Thyroid gland (tissue), 4 donors: ENCODE measurements at regions not wholly inside any gene's neighbourhood (a gene's known extent, or its start where the extent isn't known, plus 50 kb on each side); places are given as distances from the start of the nearest gene placed in this dataset.

Experiments
- DNase-seq, 2 donors: peaks; one replicate each; pipeline ENCODE4 v3.0.0-alpha.2; 2019
- H3K27ac ChIP-seq, 3 donors: fragments of 200-600 bp; sonication (generic); 1 replicate in 2 of 3; 2 replicates in 1 of 3; pipeline ENCODE4 v1.5.1; 2016 to 2019; ENCODE audit warnings: mild to moderate bottlenecking in 1 of 3, moderate library complexity in 1 of 3
- H3K27me3 ChIP-seq: fragments of 200-600 bp; sonication (generic); one replicate; pipeline ENCODE4 v1.5.1; 2019
- H3K36me3 ChIP-seq, 2 donors: fragments of 200-600 bp; sonication (generic); one replicate each; pipeline ENCODE4 v1.5.1; 2016 to 2019
- H3K4me1 ChIP-seq, 2 donors: fragments of 200-600 bp; sonication (generic); one replicate each; pipeline ENCODE4 v1.5.1; 2017 to 2019
- H3K4me3 ChIP-seq, 3 donors: fragments of 200-600 bp; sonication (generic); replicated peaks in 1 of 3; 1 replicate in 2 of 3; 2 replicates in 1 of 3; pipeline ENCODE4 v1.5.1; 2016; ENCODE audit warnings: mild to moderate bottlenecking in 1 of 3
- H3K9me3 ChIP-seq: fragments of 200-600 bp; sonication (generic); one replicate; pipeline ENCODE4 v1.5.1; 2017
- POLR2A ChIP-seq, 2 donors: fragments of 450-650 bp; IDR thresholded peaks; one replicate each; pipeline ENCODE4 v1.6.1; 2017; ENCODE audit warnings: antibody characterized with exemption in 2 of 2, mild to moderate bottlenecking in 2 of 2, moderate library complexity in 1 of 2
- WGBS, 2 donors: methylation state at CpG; one replicate each; pipeline ENCODE4 v1.1.5; 2017; 5-methylcytosine and 5-hydroxymethylcytosine counted together
- intact Hi-C: fragments of 100-400 bp; cut with DNase I; formaldehyde crosslinking; loops from one replicate; pipeline ENCODE4 v1.15.1; 2023
- TF ChIP-seq, protein P1 (sequence below), 6 experiments: fragments of 200-600 bp in 3 of 6; fragments of 450-650 bp in 3 of 6; sonication (generic) in 3 of 6; IDR thresholded peaks; one replicate each; pipeline ENCODE4 v1.5.1; 2016 to 2019; ENCODE audit warnings: antibody characterized with exemption in 6 of 6, mild to moderate bottlenecking in 2 of 6, inconsistent platforms in 1 of 6, moderate library complexity in 1 of 6

GRCh38 chr2:106306387-106306786 is 112.3 kb upstream of the UXS1 start:
- no peak overlapping the region for H3K27ac ChIP-seq
- H3K4me3 ChIP-seq, result no peak overlapping the region
- WGBS, 2 donors, result 83 to 89% methylated on average over 3 of the region's 3 CpGs
- DNase-seq, result no peak
- no peaks in the 10 kb centered on the region for H3K27me3 ChIP-seq
- no peaks in the 10 kb centered on the region for H3K4me1 ChIP-seq
- H3K36me3 ChIP-seq, result no peaks in the 10 kb centered on the region
- no peaks in the 10 kb centered on the region for H3K9me3 ChIP-seq
- TF ChIP-seq, protein P1, sequence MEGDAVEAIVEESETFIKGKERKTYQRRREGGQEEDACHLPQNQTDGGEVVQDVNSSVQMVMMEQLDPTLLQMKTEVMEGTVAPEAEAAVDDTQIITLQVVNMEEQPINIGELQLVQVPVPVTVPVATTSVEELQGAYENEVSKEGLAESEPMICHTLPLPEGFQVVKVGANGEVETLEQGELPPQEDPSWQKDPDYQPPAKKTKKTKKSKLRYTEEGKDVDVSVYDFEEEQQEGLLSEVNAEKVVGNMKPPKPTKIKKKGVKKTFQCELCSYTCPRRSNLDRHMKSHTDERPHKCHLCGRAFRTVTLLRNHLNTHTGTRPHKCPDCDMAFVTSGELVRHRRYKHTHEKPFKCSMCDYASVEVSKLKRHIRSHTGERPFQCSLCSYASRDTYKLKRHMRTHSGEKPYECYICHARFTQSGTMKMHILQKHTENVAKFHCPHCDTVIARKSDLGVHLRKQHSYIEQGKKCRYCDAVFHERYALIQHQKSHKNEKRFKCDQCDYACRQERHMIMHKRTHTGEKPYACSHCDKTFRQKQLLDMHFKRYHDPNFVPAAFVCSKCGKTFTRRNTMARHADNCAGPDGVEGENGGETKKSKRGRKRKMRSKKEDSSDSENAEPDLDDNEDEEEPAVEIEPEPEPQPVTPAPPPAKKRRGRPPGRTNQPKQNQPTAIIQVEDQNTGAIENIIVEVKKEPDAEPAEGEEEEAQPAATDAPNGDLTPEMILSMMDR (IDR thresholded peaks at IDR 0.05), result no peak
- TF ChIP-seq POLR2A (IDR thresholded peaks at IDR 0.05), result no peak
- intact Hi-C loops, result no loop called here

- Histone ChIP-seq H3K9me3 (no peaks in the 10 kb centered on the region), H3K27me3 (no peaks in the 10 kb centered on the region), H3K4me3 (no peak overlapping the region), H3K4me1 (no peaks in the 10 kb centered on the region), H3K36me3 (no peaks in the 10 kb centered on the region), H3K27ac (no peak overlapping the region)
- intact Hi-C loops, result no loop called here
- DNase-seq, result no peak
- TF ChIP-seq, protein P1 (IDR thresholded peaks at IDR 0.05), result no peak
- no peak for TF ChIP-seq POLR2A (IDR thresholded peaks at IDR 0.05)
- 76 to 81% methylated on average over 5 of the region's 5 CpGs for WGBS, 2 donors
Observed at GRCh38 chr2:106304612-106305184, 110.6 kb upstream of the UXS1 start.

DNA sequence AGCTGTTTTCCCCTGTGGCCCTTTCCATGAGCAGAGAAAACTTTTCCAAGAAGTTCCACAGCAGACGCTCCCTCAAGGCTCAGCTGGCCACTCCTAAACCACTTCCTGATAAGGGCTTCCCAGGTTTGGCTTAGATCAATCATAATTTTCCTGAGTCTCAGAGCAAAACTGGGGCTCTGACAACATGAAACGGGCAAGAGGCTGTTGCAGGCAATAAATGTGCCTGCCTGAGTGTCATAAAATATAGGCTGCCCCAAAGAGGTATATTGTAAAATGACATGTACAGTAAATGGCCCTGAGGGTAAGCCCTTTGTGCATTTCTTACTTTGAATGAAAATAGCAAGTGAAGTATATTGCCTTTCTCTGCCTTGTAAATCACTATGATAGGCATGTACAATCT is 105.6 kb upstream of the UXS1 start:
- no peaks in the 10 kb centered on the region for H3K4me1 ChIP-seq
- DNase-seq, result no peak
- H3K4me3 ChIP-seq, result no peak overlapping the region
- no peaks in the 10 kb centered on the region for H3K9me3 ChIP-seq
- intact Hi-C loops, result no loop called here
- no peaks in the 10 kb centered on the region for H3K27me3 ChIP-seq
- TF ChIP-seq POLR2A (IDR thresholded peaks at IDR 0.05), result no peak
- TF ChIP-seq, protein P1 (IDR thresholded peaks at IDR 0.05), result no peak
- no peak overlapping the region for H3K27ac ChIP-seq
- WGBS, 2 donors, result 64 to 72% methylated on average over 2 of the region's 2 CpGs
- no peaks in the 10 kb centered on the region for H3K36me3 ChIP-seq

DNA sequence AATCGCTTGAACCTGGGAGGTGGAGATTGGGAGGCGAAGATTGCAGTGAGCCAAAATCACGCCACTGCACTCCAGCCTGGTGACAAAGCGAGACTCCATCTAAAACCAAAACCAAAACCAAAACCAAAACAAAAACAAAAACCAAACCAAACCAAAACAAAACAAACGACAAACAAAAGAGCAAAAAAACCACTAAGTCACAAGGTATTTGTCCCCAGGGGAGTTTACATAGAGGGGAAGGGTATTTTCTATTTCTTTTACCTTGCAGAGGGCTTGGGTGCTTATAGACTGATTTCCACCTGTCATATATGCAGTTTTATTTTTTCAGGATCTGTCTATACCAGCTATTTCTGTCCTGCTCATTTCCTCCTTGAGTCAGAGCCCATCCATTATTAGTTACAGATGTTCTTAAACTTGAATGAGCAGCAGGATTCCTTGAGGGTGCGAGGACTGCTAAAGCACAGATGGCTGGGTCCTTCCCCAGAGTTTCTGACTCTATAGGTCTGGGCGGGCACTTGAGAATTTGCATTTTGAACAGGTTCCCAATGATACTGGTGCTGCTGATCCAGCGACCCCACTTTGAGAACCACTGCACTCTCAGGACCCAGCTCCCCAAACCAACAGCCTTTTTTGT is 102.2 kb upstream of the UXS1 start:
- Histone ChIP-seq H3K36me3 (no peaks in the 10 kb centered on the region), H3K27me3 (no peaks in the 10 kb centered on the region), H3K9me3 (no peaks in the 10 kb centered on the region), H3K4me1 (no peaks in the 10 kb centered on the region), H3K4me3 (no peak overlapping the region), H3K27ac (no peak overlapping the region)
- WGBS, 2 donors, result 87 to 88% methylated on average over 8 of the region's 8 CpGs
- intact Hi-C loops, result no loop called here
- DNase-seq, result no peak
- no peak for TF ChIP-seq POLR2A (IDR thresholded peaks at IDR 0.05)
- TF ChIP-seq, protein P1 (IDR thresholded peaks at IDR 0.05), result no peak

DNA sequence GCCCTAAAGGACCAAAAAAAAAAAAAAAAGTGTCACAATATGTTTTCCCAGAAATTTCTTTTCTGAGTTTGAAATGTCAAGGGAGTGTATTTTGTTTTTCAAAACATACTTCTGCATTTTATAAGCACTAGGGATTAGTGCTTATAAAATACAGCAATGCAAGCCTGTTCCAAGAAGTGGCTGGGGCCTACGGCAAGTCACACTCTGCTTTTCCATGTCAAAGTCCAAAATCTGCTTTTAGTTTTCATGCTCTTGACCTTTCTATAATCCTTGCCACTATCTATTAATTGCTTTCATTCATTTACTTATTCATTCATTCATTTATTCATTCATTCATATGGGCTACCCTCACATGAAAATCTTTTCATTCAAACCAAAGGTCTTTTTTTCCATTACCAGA is 100.1 kb upstream of the UXS1 start:
- intact Hi-C loops, result no loop called here
- TF ChIP-seq, protein P1 (IDR thresholded peaks at IDR 0.05), result no peak
- TF ChIP-seq POLR2A (IDR thresholded peaks at IDR 0.05), result no peak
- no peaks in the 10 kb centered on the region for H3K4me1 ChIP-seq
- 90 to 92% methylated on average over 1 of the region's 1 CpG for WGBS, 2 donors
- no peaks in the 10 kb centered on the region for H3K36me3 ChIP-seq
- H3K9me3 ChIP-seq, result no peaks in the 10 kb centered on the region
- no peak overlapping the region for H3K4me3 ChIP-seq
- no peaks in the 10 kb centered on the region for H3K27me3 ChIP-seq
- no peak for DNase-seq
- H3K27ac ChIP-seq, result no peak overlapping the region
